A549 (cell line): ENCODE measurements at regions not wholly inside any gene's neighbourhood (a gene's known extent, or its start where the extent isn't known, plus 50 kb on each side); places are given as distances from the start of the nearest gene placed in this dataset.

Experiments used
- ATAC-seq, 2 experiments: fragments of 200-7000 bp in 1 of 2; fragments of >200 bp in 1 of 2; cut with Nextera tagmentation in 1 of 2; cut with Tn5 transposase in 1 of 2; 3 replicates each; pipeline versions ENCODE4 v1.8.0 to v1.9.1; 2018 to 2020; ENCODE audit warnings: mild to moderate bottlenecking in 1 of 2, moderate library complexity in 1 of 2
- CTCF ChIA-PET: fragments of 300-600 bp; sonication (Branson Sonifier 250); formaldehyde crosslinking; extraction: SDS; loops from one replicate; lab custom pipeline; 2021; ENCODE audit warnings: antibody characterized with exemption, inconsistent platforms; lab: Yijun Ruan, JAX
- POLR2A ChIA-PET: fragments of 350-600 bp; formaldehyde crosslinking; extraction: SDS; loops from one replicate; lab custom pipeline; 2021; ENCODE audit warnings: antibody characterized with exemption, inconsistent platforms; lab: Yijun Ruan, JAX
- DNase-seq, 2 experiments: peaks; one replicate each; pipeline versions ENCODE4 v3.0.0 to v3.0.0-alpha.2; 2011 to 2016; ENCODE audit warnings: low read depth in 1 of 2, low spot score in 1 of 2
- FAIRE-seq: peaks from 2 replicates; lab custom pipeline; 2011; peaks lifted over from hg19 to GRCh38; lab: Jason Lieb, UNC
- H3K27ac ChIP-seq, 2 experiments: fragments of >200 bp; sonication (Bioruptor Twin); formaldehyde crosslinking; 3 replicates each; pipeline ENCODE4 v1.5.1; 2016 to 2017
- H3K4me1 ChIP-seq: fragments of >200 bp; sonication (Bioruptor Twin); formaldehyde crosslinking; 3 replicates; pipeline ENCODE4 v1.6.1; 2016
- H3K4me2 ChIP-seq: fragments of >200 bp; sonication (Bioruptor Twin); formaldehyde crosslinking; 3 replicates; pipeline ENCODE4 v1.6.1; 2016
- H3K4me3 ChIP-seq: fragments of >200 bp; sonication (Bioruptor Twin); formaldehyde crosslinking; 3 replicates; pipeline ENCODE4 v1.5.1; 2016
- H3K9me3 ChIP-seq: fragments of >200 bp; sonication (Bioruptor Twin); formaldehyde crosslinking; 3 replicates; pipeline ENCODE4 v1.6.1; 2016
- ATOH8 ChIP-seq: fragments of 250-450 bp; sonication (Bioruptor Pico); IDR thresholded peaks from 2 replicates; pipeline ENCODE4 v1.5.0; 2020; ENCODE audit warnings: low read depth, mild to moderate bottlenecking, moderate library complexity
- CBX8 ChIP-seq: fragments of 200-600 bp; sonication (generic); IDR thresholded peaks from 2 replicates; pipeline ENCODE4 v1.6.1; 2016
- CEBPB ChIP-seq, 2 experiments: fragments of >200 bp in 1 of 2; sonication (Bioruptor Twin) in 1 of 2; formaldehyde crosslinking in 1 of 2; IDR thresholded peaks; 2 replicates each; pipeline ENCODE4 v1.6.1; 2012 to 2016
- CHD2 ChIP-seq: fragments of 150-350 bp; IDR thresholded peaks from 2 replicates; pipeline ENCODE4 v1.6.1; 2014; ENCODE audit warnings: low read length; ENCODE audit not compliant: partially characterized antibody
- CTCF ChIP-seq: fragments of >200 bp; sonication (Bioruptor Twin); formaldehyde crosslinking; IDR thresholded peaks from 3 replicates; pipeline ENCODE4 v1.5.1; 2016
- EHMT2 ChIP-seq: fragments of 200-600 bp; sonication (generic); IDR thresholded peaks from 2 replicates; pipeline ENCODE4 v1.6.1; 2016; ENCODE audit warnings: antibody characterized with exemption, low read depth, mild to moderate bottlenecking, moderate library complexity
- ELK1 ChIP-seq: fragments of 150-350 bp; IDR thresholded peaks from 2 replicates; pipeline ENCODE4 v1.6.1; 2014; ENCODE audit warnings: low read depth, mild to moderate bottlenecking, low read length
- FOSL2 ChIP-seq, 2 experiments: fragments of 450-650 bp in 1 of 2; fragments of >200 bp in 1 of 2; sonication (Bioruptor Twin) in 1 of 2; formaldehyde crosslinking; IDR thresholded peaks; 2 replicates each; pipeline versions ENCODE4 v1.5.0 to v1.6.1; 2016 to 2020; ENCODE audit warnings: mild to moderate bottlenecking in 1 of 2, moderate library complexity in 1 of 2
- GATA3 ChIP-seq: IDR thresholded peaks from 2 replicates; pipeline ENCODE4 v1.6.1; 2012; ENCODE audit warnings: borderline replicate concordance
- HDAC2 ChIP-seq: fragments of 200-600 bp; sonication (generic); IDR thresholded peaks from 2 replicates; pipeline ENCODE4 v1.6.1; 2016
- HOXA7 ChIP-seq: fragments of 250-450 bp; sonication (Bioruptor Pico); IDR thresholded peaks from 2 replicates; pipeline ENCODE4 v1.5.0; 2020; ENCODE audit warnings: mild to moderate bottlenecking, moderate library complexity
- HOXB5 ChIP-seq: fragments of 250-450 bp; sonication (Bioruptor Pico); IDR thresholded peaks from 2 replicates; pipeline ENCODE4 v1.5.0; 2020; ENCODE audit warnings: mild to moderate bottlenecking, moderate library complexity
- JUNB ChIP-seq: fragments of >200 bp; sonication (Bioruptor Twin); formaldehyde crosslinking; IDR thresholded peaks from 2 replicates; pipeline ENCODE4 v1.6.1; 2016
- KDM1A ChIP-seq: fragments of 200-600 bp; sonication (generic); IDR thresholded peaks from 2 replicates; pipeline ENCODE4 v1.6.1; 2016; ENCODE audit warnings: low read depth, mild to moderate bottlenecking
- MAFK ChIP-seq: fragments of 450-650 bp; IDR thresholded peaks from 2 replicates; pipeline ENCODE4 v1.6.1; 2014; ENCODE audit not compliant: partially characterized antibody
- MAZ ChIP-seq: fragments of 150-350 bp; IDR thresholded peaks from 2 replicates; pipeline ENCODE4 v1.6.1; 2014; ENCODE audit warnings: antibody characterized with exemption, low read depth, low read length, borderline replicate concordance
- NFE2L2 ChIP-seq: fragments of 150-350 bp; conservative IDR thresholded peaks from 2 replicates; pipeline ENCODE4 v1.6.1; 2014; ENCODE audit warnings: low read length
- NR3C1 ChIP-seq: fragments of >200 bp; sonication (Bioruptor Twin); formaldehyde crosslinking; IDR thresholded peaks from 3 replicates; pipeline ENCODE4 v1.6.1; 2017
- RFX5 ChIP-seq: fragments of 450-650 bp; IDR thresholded peaks from 2 replicates; pipeline ENCODE4 v1.7.1; 2014; ENCODE audit warnings: antibody characterized with exemption, mild to moderate bottlenecking, moderate library complexity
- SREBF2 ChIP-seq: fragments of 450-650 bp; IDR thresholded peaks from 2 replicates; pipeline ENCODE4 v1.6.1; 2014; ENCODE audit warnings: mild to moderate bottlenecking, moderate library complexity
- TFCP2L1 ChIP-seq: fragments of 250-450 bp; sonication (Bioruptor Pico); IDR thresholded peaks from 2 replicates; pipeline ENCODE4 v1.5.0; 2021; ENCODE audit warnings: mild to moderate bottlenecking
- TP53 ChIP-seq: fragments of 250-450 bp; sonication (Bioruptor Pico); IDR thresholded peaks from 2 replicates; pipeline ENCODE4 v1.5.0; 2021; ENCODE audit warnings: mild to moderate bottlenecking, moderate library complexity
- ZC3H11A ChIP-seq: fragments of 450-650 bp; IDR thresholded peaks from 2 replicates; pipeline ENCODE4 v1.6.1; 2014; ENCODE audit warnings: antibody characterized with exemption, mild to moderate bottlenecking
- ZFP36 ChIP-seq: fragments of 450-650 bp; IDR thresholded peaks from 2 replicates; pipeline ENCODE4 v1.6.1; 2014; ENCODE audit warnings: borderline replicate concordance; ENCODE audit not compliant: partially characterized antibody
- ZSCAN20 ChIP-seq: fragments of 250-450 bp; sonication (Bioruptor Pico); IDR thresholded peaks from 2 replicates; pipeline ENCODE4 v1.8.0; 2022; ENCODE audit warnings: mild to moderate bottlenecking, moderate library complexity
- WGBS: methylation state at CpG from one replicate; pipeline ENCODE4 v1.1.6; 2017; ENCODE audit errors: missing lambda C conversion rate; 5-methylcytosine and 5-hydroxymethylcytosine counted together
- TF ChIP-seq, protein P1 (sequence below): fragments of 250-450 bp; sonication (Bioruptor Pico); IDR thresholded peaks from 2 replicates; pipeline ENCODE4 v1.5.0; 2021; ENCODE audit warnings: mild to moderate bottlenecking, moderate library complexity, borderline replicate concordance
- TF ChIP-seq, protein P2 (sequence below): fragments of >200 bp; sonication (Bioruptor Twin); formaldehyde crosslinking; IDR thresholded peaks from 2 replicates; pipeline ENCODE4 v1.6.1; 2016

- ATAC-seq: no peak
- TF ChIP-seq ZFP36: no peak
- no peak for TF ChIP-seq MAZ
- no peak for TF ChIP-seq KDM1A
- TF ChIP-seq ZC3H11A: no peak
- no peak for TF ChIP-seq RFX5
- TF ChIP-seq ELK1: no peak
- no peak for TF ChIP-seq MAFK
- TF ChIP-seq JUNB: no peak
- TF ChIP-seq NR3C1: no peak
- no peak for TF ChIP-seq CTCF
- H3K4me3 ChIP-seq: no peak overlapping the region
- DNase-seq: peak in 1 of 2 experiments; percentile 2
- WGBS: 75% methylated on average over 7 of the region's 7 CpGs
- ChIA-PET CTCF (no interaction called here), POLR2A (no interaction called here)
- H3K4me1 ChIP-seq: peaks cover 7% of the 10 kb centered on the region; the same call in 2 of the 3 replicates
- no peak for FAIRE-seq
- H3K9me3 ChIP-seq: no peaks in the 10 kb centered on the region
- no peak overlapping the region for H3K27ac ChIP-seq
- no peak overlapping the region for H3K4me2 ChIP-seq
Measured at GRCh38 chr13:99119656-99120055, 81.0 kb upstream of the UBAC2 start.

DNA sequence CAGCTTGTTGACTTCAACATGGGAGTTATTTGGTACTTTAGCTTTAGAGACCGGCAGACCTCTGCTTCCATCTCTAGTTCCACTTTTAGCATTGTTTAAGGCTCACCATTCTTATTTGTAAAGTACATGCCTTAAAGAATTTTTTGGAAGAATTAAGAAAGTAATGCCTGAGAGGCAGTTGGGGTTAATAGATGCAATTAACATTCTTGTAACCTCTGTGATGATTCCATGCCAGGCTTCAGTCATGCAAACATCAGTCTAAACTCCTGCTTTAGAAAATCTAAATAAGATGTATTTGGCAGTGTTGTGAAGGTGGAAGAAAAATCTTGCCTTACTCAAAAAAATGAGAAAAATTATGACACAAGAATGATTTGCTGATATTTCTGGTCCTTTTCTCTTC lies 79.9 kb upstream of the UBAC2 start:
- H3K9me3 ChIP-seq: no peaks in the 10 kb centered on the region
- no peak overlapping the region for H3K4me2 ChIP-seq
- FAIRE-seq (no peak), ATAC-seq (no peak), DNase-seq (no peak)
- POLR2A ChIA-PET: interaction anchor here (0.6 kb wide), 1 partner anchor 11 kb away, joined by 3 read pairs; no protein-coding TSS in a partner anchor
- 91% methylated on average over 1 of the region's 1 CpG for WGBS
- H3K27ac ChIP-seq: no peak overlapping the region
- peaks cover 12% of the 10 kb centered on the region; the same call in 2 of the 3 replicates for H3K4me1 ChIP-seq
- CTCF ChIA-PET: no interaction called here
- H3K4me3 ChIP-seq: no peak overlapping the region
- TF ChIP-seq, protein P1, sequence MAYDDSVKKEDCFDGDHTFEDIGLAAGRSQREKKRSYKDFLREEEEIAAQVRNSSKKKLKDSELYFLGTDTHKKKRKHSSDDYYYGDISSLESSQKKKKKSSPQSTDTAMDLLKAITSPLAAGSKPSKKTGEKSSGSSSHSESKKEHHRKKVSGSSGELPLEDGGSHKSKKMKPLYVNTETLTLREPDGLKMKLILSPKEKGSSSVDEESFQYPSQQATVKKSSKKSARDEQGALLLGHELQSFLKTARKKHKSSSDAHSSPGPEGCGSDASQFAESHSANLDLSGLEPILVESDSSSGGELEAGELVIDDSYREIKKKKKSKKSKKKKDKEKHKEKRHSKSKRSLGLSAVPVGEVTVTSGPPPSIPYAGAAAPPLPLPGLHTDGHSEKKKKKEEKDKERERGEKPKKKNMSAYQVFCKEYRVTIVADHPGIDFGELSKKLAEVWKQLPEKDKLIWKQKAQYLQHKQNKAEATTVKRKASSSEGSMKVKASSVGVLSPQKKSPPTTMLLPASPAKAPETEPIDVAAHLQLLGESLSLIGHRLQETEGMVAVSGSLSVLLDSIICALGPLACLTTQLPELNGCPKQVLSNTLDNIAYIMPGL: no peak
- no peak for TF ChIP-seq ZSCAN20 (CRISPR knock-in tag)
- TF ChIP-seq TFCP2L1 (CRISPR knock-in tag): no peak
- no peak for TF ChIP-seq CHD2

- no peak overlapping the region for H3K27ac ChIP-seq
- ATAC-seq (no peak), FAIRE-seq (no peak), DNase-seq (no peak)
- no peak overlapping the region for H3K4me2 ChIP-seq
- no peaks in the 10 kb centered on the region for H3K9me3 ChIP-seq
- peaks cover 12% of the 10 kb centered on the region; the same call in 2 of the 3 replicates for H3K4me1 ChIP-seq
- 72% methylated on average over 2 of the region's 2 CpGs for WGBS
- POLR2A ChIA-PET: no interaction called here
- CTCF ChIA-PET: no interaction called here
- H3K4me3 ChIP-seq: no peak overlapping the region
- TF ChIP-seq HDAC2 (no peak), CEBPB (IDR thresholded peaks at IDR 0.05) (no peak), FOSL2 (IDR thresholded peaks at IDR 0.05) (no peak), FOSL2 (CRISPR knock-in tag; IDR thresholded peaks at IDR 0.05) (no peak), KDM1A (no peak), HOXA7 (CRISPR knock-in tag) (no peak), HOXB5 (CRISPR knock-in tag) (no peak), ELK1 (no peak), ATOH8 (no peak), CBX8 (no peak), GATA3 (no peak), TP53 (CRISPR knock-in tag) (no peak), SREBF2 (no peak), NFE2L2 (no peak), EHMT2 (no peak), ZFP36 (no peak)
- TF ChIP-seq, protein P2, sequence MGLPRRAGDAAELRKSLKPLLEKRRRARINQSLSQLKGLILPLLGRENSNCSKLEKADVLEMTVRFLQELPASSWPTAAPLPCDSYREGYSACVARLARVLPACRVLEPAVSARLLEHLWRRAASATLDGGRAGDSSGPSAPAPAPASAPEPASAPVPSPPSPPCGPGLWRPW: no peak
Measured at GRCh38 chr13:99122171-99122570, 78.5 kb upstream of the UBAC2 start.
